Retinal pigment epithelial cell (primary cell): ENCODE measurements at regions not wholly inside any gene's neighbourhood (a gene's known extent, or its start where the extent isn't known, plus 50 kb on each side); places are given as distances from the start of the nearest gene placed in this dataset.
"Not testable (repeated sequence)": the region's sequence is repeated elsewhere in the genome, so short reads cannot be mapped to it uniquely, and the experiment has no call there.

Source experiments
- DNase-seq: peaks from one replicate; pipeline ENCODE4 v3.0.0-alpha.2; 2010; ENCODE audit warnings: low read depth
- H3K4me3 ChIP-seq: 2 replicates; pipeline ENCODE4 v1.5.1; 2011; ENCODE audit warnings: mild to moderate bottlenecking, low read length, control low read depth, moderate library complexity
- CTCF ChIP-seq: conservative IDR thresholded peaks from 2 replicates; pipeline ENCODE4 v1.5.1; 2011; ENCODE audit warnings: low read depth, low read length, control low read depth, inconsistent platforms

- no peak for DNase-seq
- no peak for TF ChIP-seq CTCF
- H3K4me3 ChIP-seq, result no peak overlapping the region
Observed at GRCh38 chr11:37988031-37988430, 1390.0 kb upstream of the RAG2 start.

GRCh38 chr11:37984991-37985390, 1387.0 kb upstream of the RAG2 start:
- TF ChIP-seq CTCF, result no peak
- DNase-seq, result no peak
- no peak overlapping the region for H3K4me3 ChIP-seq

GRCh38 chr11:37978647-37979046, 1380.6 kb upstream of the RAG2 start:
- no peak overlapping the region for H3K4me3 ChIP-seq
- no peak for TF ChIP-seq CTCF
- no peak for DNase-seq

- DNase-seq, result no peak
- no peak overlapping the region for H3K4me3 ChIP-seq
- no peak for TF ChIP-seq CTCF
Observed at GRCh38 chr11:37973941-37974340, 1375.9 kb upstream of the RAG2 start.

GRCh38 chr11:37972691-37973090, 1374.7 kb upstream of the RAG2 start:
- H3K4me3 ChIP-seq, result no peak overlapping the region
- no peak for DNase-seq
- TF ChIP-seq CTCF, result no peak

- DNase-seq, H3K4me3 ChIP-seq: not testable (repeated sequence)
Observed at GRCh38 chr11:37969336-37969735, 1371.3 kb upstream of the RAG2 start.

DNA sequence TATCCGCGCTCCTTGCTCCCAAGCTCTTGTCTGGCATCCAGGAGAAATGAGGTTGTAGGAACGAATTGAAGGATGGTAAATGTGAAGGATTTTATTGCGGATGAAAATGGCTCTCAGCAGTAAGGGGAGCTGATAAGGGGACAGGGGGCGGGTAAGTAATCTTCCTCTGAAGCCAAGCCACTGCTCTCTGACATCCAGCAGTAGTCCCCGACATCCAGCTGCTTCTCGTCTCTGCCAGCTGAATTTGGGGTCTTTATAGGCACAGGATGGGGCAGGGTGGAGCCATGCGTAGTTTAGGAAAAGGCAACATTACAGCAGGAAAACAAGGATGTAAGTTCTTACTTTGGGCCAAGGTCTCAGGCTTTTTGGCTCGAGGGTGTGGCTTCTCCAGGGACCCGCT, 1370.1 kb upstream of the RAG2 start:
- TF ChIP-seq CTCF, result no peak
- H3K4me3 ChIP-seq, result no peak overlapping the region
- DNase-seq, result no peak

- no peak overlapping the region for H3K4me3 ChIP-seq
- TF ChIP-seq CTCF, result no peak
- no peak for DNase-seq
Observed at GRCh38 chr11:37967635-37968034, 1369.6 kb upstream of the RAG2 start.
